ENCODE measurements at regions not wholly inside any gene's neighbourhood (a gene's known extent, or its start where the extent isn't known, plus 50 kb on each side); places are given as distances from the start of the nearest gene placed in this dataset.

- Histone ChIP-seq H3K79me2 (ENCODE audit: insufficient read depth, low read length) (no peaks in the 10 kb centered on the region), H2AFZ (ENCODE audit: low read length) (no peak overlapping the region), H3K14ac (ENCODE audit: insufficient read depth, low read length) (no peak overlapping the region), H2BK5ac (ENCODE audit: insufficient read length, low read length) (no peak overlapping the region), H3K79me1 (ENCODE audit: insufficient read depth, low read depth, low read length, poor library complexity, severe bottlenecking) (no peaks in the 10 kb centered on the region), H4K91ac (ENCODE audit: insufficient read length, low read depth, low read length) (no peak overlapping the region), H4K20me1 (ENCODE audit: control insufficient read depth, insufficient read depth, insufficient read length) (no peaks in the 10 kb centered on the region), H4K8ac (replicated peaks; ENCODE audit: insufficient read length, low read depth, low read length) (no peak overlapping the region), H3K27me3 (ENCODE audit: insufficient read depth, low read length) (no peaks in the 10 kb centered on the region), H3K18ac (ENCODE audit: insufficient read length, low read depth, low read length) (no peak overlapping the region), H2BK15ac (ENCODE audit: low read depth, low read length) (no peak overlapping the region), H3K4me1 (ENCODE audit: insufficient read depth, low read length) (no peaks in the 10 kb centered on the region), H2BK120ac (ENCODE audit: low read depth, low read length, poor library complexity, severe bottlenecking) (no peak overlapping the region), H3K23me2 (ENCODE audit: insufficient read length, low read depth, low read length, poor library complexity, severe bottlenecking) (no peaks in the 10 kb centered on the region), H2BK20ac (ENCODE audit: low read depth, low read length, poor library complexity, severe bottlenecking) (no peak overlapping the region), H3K9me3 (ENCODE audit: control insufficient read depth, low read depth, low read length) (no peaks in the 10 kb centered on the region), H2BK12ac (ENCODE audit: insufficient read length, low read depth, low read length) (no peak overlapping the region), H4K5ac (ENCODE audit: insufficient read length, low read depth, low read length) (no peak overlapping the region), H3K4me2 (ENCODE audit: insufficient read depth, insufficient read length, low read length) (no peak overlapping the region), H3K56ac (ENCODE audit: insufficient read length, low read depth, low read length) (no peak overlapping the region), H2AK5ac (ENCODE audit: insufficient read length, low read length) (no peak overlapping the region), H3T11ph (ENCODE audit: low read length) (no peak overlapping the region), H3K9ac (ENCODE audit: extremely low read depth, insufficient read length, low read length) (no peak overlapping the region), H3K4ac (ENCODE audit: low read depth, low read length) (no peak overlapping the region), H3K27ac (ENCODE audit: insufficient read length, low read depth, low read length) (no peak overlapping the region), H3K23ac (ENCODE audit: insufficient read length, low read depth, low read length) (no peak overlapping the region)
- no peak for DNase-seq
- Mint-ChIP-seq H3K4me3 (no peak overlapping the region), H3K27me3 (ENCODE audit: low read depth) (no peaks in the 10 kb centered on the region; the same call in 1 of the 2 replicates), H3K36me3 (ENCODE audit: insufficient read depth in 1 of 3, low read depth in 3 of 3) (peaks cover 0 to 11% (median 9%) of the 10 kb centered on the region in 3 experiments; a peak in 5 of 7 replicates), H3K4me1 (peaks cover 3 to 14% of the 10 kb centered on the region in 2 experiments; a peak in 2 of 4 replicates), H3K27ac (no peak overlapping the region), H3K9me3 (peaks cover 7 to 8% of the 10 kb centered on the region in 2 experiments; a peak in 4 of 5 replicates)
- no CpG with 5 or more reads among the region's 1 CpG for WGBS (ENCODE audit: extremely low coverage, insufficient read length, low lambda C conversion rate)
- TF ChIP-seq, protein P1, sequence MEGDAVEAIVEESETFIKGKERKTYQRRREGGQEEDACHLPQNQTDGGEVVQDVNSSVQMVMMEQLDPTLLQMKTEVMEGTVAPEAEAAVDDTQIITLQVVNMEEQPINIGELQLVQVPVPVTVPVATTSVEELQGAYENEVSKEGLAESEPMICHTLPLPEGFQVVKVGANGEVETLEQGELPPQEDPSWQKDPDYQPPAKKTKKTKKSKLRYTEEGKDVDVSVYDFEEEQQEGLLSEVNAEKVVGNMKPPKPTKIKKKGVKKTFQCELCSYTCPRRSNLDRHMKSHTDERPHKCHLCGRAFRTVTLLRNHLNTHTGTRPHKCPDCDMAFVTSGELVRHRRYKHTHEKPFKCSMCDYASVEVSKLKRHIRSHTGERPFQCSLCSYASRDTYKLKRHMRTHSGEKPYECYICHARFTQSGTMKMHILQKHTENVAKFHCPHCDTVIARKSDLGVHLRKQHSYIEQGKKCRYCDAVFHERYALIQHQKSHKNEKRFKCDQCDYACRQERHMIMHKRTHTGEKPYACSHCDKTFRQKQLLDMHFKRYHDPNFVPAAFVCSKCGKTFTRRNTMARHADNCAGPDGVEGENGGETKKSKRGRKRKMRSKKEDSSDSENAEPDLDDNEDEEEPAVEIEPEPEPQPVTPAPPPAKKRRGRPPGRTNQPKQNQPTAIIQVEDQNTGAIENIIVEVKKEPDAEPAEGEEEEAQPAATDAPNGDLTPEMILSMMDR (conservative IDR thresholded peaks at IDR 0.05) = no peak
Observed at GRCh38 chr4:57369446-57369845, 259.3 kb upstream of the IGFBP7 start.
